ENCODE measurements at regions not wholly inside any gene's neighbourhood (a gene's known extent, or its start where the extent isn't known, plus 50 kb on each side); places are given as distances from the start of the nearest gene placed in this dataset.

DNA sequence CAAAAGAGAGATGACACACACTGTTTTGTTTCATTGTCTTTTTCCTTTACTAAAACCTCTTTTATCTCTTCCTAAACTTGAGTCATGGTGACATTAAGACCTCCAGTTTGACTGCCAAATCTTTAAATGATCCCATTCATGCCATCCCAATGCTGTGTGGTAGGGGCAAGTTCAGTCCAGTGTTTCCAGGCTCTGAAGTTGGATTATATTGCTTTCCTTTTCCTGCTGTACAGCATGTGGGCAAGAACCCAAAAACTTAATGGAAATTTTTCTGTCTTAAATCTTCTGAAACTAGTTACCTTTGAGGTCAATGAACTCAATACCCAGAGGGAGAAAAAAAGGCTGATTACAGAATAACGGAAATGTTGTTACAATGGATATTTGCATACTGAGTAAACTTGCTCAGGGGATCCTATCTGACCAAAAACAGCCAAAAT is 187.1 kb upstream of the FAR2 start:
- Mint-ChIP-seq H3K36me3 (ENCODE audit: insufficient read depth in 1 of 3, low read depth in 3 of 3) (no peaks in the 10 kb centered on the region), H3K4me1 (peaks cover 0 to 3% of the 10 kb centered on the region in 2 experiments; a peak in 1 of 4 replicates), H3K4me3 (no peak overlapping the region), H3K27ac (no peak overlapping the region), H3K27me3 (ENCODE audit: low read depth) (no peaks in the 10 kb centered on the region), H3K9me3 (peaks cover 2 to 3% of the 10 kb centered on the region in 2 experiments; a peak in 2 of 5 replicates)
- DNase-seq = no peak
- H4K91ac ChIP-seq (ENCODE audit: insufficient read length, low read depth, low read length) = no peak overlapping the region
- no peak overlapping the region for H3K23ac ChIP-seq (ENCODE audit: insufficient read length, low read depth, low read length)
- H2AK5ac ChIP-seq (ENCODE audit: insufficient read length, low read length) = no peak overlapping the region
- H3K23me2 ChIP-seq (ENCODE audit: insufficient read length, low read depth, low read length, poor library complexity, severe bottlenecking) = no peaks in the 10 kb centered on the region
- no peak overlapping the region for H2BK15ac ChIP-seq (ENCODE audit: low read depth, low read length)
- TF ChIP-seq, protein P1, sequence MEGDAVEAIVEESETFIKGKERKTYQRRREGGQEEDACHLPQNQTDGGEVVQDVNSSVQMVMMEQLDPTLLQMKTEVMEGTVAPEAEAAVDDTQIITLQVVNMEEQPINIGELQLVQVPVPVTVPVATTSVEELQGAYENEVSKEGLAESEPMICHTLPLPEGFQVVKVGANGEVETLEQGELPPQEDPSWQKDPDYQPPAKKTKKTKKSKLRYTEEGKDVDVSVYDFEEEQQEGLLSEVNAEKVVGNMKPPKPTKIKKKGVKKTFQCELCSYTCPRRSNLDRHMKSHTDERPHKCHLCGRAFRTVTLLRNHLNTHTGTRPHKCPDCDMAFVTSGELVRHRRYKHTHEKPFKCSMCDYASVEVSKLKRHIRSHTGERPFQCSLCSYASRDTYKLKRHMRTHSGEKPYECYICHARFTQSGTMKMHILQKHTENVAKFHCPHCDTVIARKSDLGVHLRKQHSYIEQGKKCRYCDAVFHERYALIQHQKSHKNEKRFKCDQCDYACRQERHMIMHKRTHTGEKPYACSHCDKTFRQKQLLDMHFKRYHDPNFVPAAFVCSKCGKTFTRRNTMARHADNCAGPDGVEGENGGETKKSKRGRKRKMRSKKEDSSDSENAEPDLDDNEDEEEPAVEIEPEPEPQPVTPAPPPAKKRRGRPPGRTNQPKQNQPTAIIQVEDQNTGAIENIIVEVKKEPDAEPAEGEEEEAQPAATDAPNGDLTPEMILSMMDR (conservative IDR thresholded peaks at IDR 0.05) = no peak
- H3K4me2 ChIP-seq (ENCODE audit: insufficient read depth, insufficient read length, low read length) = no peak overlapping the region
- H3K14ac ChIP-seq (ENCODE audit: insufficient read depth, low read length) = no peak overlapping the region
- H4K5ac ChIP-seq (ENCODE audit: insufficient read length, low read depth, low read length) = no peak overlapping the region
- H2BK12ac ChIP-seq (ENCODE audit: insufficient read length, low read depth, low read length) = no peak overlapping the region
- no peak overlapping the region for H3K27ac ChIP-seq (ENCODE audit: insufficient read length, low read depth, low read length)
- no peak overlapping the region for H3K18ac ChIP-seq (ENCODE audit: insufficient read length, low read depth, low read length)
- no peaks in the 10 kb centered on the region for H3K79me2 ChIP-seq (ENCODE audit: insufficient read depth, low read length)
- no peaks in the 10 kb centered on the region for H3K27me3 ChIP-seq (ENCODE audit: insufficient read depth, low read length)
- no peaks in the 10 kb centered on the region for H3K79me1 ChIP-seq (ENCODE audit: insufficient read depth, low read depth, low read length, poor library complexity, severe bottlenecking)
- H3K9ac ChIP-seq (ENCODE audit: extremely low read depth, insufficient read length, low read length) = no peak overlapping the region
- H2BK20ac ChIP-seq (ENCODE audit: low read depth, low read length, poor library complexity, severe bottlenecking) = no peak overlapping the region
- no peak overlapping the region for H2BK5ac ChIP-seq (ENCODE audit: insufficient read length, low read length)
- H2BK120ac ChIP-seq (ENCODE audit: low read depth, low read length, poor library complexity, severe bottlenecking) = no peak overlapping the region
- H3K56ac ChIP-seq (ENCODE audit: insufficient read length, low read depth, low read length) = no peak overlapping the region
- WGBS (ENCODE audit: extremely low coverage, insufficient read length, low lambda C conversion rate) = no CpG with 5 or more reads among the region's 1 CpG
- H2AFZ ChIP-seq (ENCODE audit: low read length) = no peak overlapping the region
- no peaks in the 10 kb centered on the region for H3K4me1 ChIP-seq (ENCODE audit: insufficient read depth, low read length)
- H4K20me1 ChIP-seq (ENCODE audit: control insufficient read depth, insufficient read depth, insufficient read length) = no peaks in the 10 kb centered on the region
- H4K8ac ChIP-seq (replicated peaks; ENCODE audit: insufficient read length, low read depth, low read length) = no peak overlapping the region
- H3K4ac ChIP-seq (ENCODE audit: low read depth, low read length) = no peak overlapping the region
- H3T11ph ChIP-seq (ENCODE audit: low read length) = no peak overlapping the region
- no peaks in the 10 kb centered on the region for H3K9me3 ChIP-seq (ENCODE audit: control insufficient read depth, low read depth, low read length)

Data from H9 (cell line).